ENCODE measurements at regions not wholly inside any gene's neighbourhood (a gene's known extent, or its start where the extent isn't known, plus 50 kb on each side); places are given as distances from the start of the nearest gene placed in this dataset.

DNA sequence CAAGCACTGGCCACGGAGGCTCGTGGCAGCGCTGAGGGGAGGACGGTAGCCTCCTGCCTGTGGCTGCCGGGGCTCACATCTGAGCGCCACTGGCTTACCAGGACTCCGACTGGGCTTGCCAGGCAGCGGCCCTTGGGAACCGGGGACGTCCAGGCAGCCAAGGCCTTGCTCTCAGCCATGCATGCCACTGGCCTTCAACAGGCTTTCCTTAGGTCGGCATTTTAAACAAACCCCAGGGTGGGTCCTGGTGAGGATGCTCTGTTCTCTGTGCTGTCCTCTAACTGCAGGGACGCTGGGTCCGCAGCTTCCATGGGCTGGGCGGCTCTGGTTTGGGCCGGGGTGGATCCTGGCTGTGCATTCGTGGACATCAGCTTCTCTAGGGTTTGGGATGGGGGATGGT, 59.1 kb upstream of the BHLHE23 start:
- Histone ChIP-seq H3K9me3 (no peaks in the 10 kb centered on the region), H3K36me3 (replicated peaks) (no peaks in the 10 kb centered on the region), H3K4me1 (no peaks in the 10 kb centered on the region), H3K27me3 (ENCODE audit: low read depth) (peaks cover 13% of the 10 kb centered on the region; the same call in 1 of the 2 replicates), H3K4me3 (no peak overlapping the region)
- no peak for DNase-seq (ENCODE audit: low spot score in 2 of 2)
- in situ Hi-C loops (cut with MboI; ENCODE audit: low sequenced_read_pairs): no loop called here

DNA sequence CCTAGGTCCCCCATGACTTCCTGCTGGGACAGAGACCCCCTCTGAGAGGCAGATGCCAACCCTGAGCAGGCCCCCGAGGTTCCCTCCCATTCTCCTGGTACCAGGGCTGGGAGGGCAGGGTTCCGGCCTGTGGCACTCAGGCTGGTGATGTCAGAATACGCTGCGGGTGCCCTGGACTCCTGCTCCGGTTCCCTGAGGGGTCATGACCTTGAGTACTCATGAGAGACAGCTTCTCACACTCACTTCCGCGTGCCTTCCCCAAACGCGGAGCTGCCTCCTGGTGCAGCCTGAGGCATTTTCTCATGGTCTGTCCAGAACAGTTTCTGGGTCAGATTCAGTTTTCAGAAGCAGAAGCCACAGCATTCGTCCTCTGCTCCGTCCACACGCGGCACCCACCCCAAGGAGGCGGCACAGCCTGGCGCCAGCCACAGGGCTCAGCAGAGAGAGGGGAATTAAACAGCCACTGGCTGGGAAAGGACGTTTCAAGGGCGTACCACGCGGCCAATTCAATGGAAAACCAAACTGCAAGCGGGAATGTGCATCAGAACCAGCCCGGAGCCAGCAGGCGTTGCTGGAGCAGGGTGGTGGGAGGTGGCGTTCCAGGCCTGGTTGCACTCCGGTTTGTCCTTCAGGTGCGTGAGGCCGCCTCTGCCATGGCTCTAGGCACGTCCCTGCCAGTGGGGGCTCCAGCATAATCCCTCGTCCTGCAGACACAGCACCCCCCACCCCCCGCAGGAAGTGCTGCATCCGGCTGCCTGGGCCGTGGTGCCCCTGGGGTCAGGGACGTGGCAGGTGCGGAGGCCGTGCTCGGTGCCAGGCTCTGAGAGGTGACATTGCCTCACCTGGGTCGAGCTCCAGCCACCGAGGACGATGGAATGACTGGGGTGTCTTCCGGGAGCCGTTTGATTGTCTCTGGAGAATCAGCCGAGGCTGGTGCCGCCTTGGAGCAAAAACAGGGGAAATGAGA, 58.3 kb upstream of the BHLHE23 start:
- Histone ChIP-seq H3K36me3 (replicated peaks) (no peaks in the 10 kb centered on the region), H3K4me1 (no peaks in the 10 kb centered on the region), H3K4me3 (no peak overlapping the region), H3K27me3 (ENCODE audit: low read depth) (peaks cover 10% of the 10 kb centered on the region; the same call in 1 of the 2 replicates), H3K9me3 (no peaks in the 10 kb centered on the region)
- DNase-seq (ENCODE audit: low spot score in 2 of 2): no peak
- in situ Hi-C loops (cut with MboI; ENCODE audit: low sequenced_read_pairs): no loop called here

DNA sequence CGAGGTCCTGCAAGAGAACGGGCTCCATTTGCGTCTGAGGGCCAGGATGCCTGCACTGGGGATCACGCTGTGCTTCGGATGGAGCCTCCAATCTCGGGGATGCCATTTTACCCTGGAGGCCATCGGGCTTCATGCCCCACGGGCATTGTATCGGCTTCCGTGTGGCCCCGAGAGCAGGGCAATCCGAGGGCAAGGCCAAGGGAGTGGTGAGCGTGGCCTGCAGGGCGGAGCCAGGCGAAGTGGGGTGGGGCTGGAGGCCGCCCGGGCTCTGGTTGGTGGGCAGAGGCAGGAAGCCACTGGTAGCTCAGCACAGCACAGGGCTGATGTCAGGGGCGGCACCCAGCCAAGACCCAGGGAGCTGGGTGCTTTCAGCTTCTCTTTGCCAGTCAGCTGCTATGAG, 57.5 kb upstream of the BHLHE23 start:
- in situ Hi-C loops (cut with MboI; ENCODE audit: low sequenced_read_pairs): no loop called here
- no peaks in the 10 kb centered on the region for H3K36me3 ChIP-seq (replicated peaks)
- H3K4me1 ChIP-seq: no peaks in the 10 kb centered on the region
- no peak for DNase-seq (ENCODE audit: low spot score in 2 of 2)
- no peak overlapping the region for H3K4me3 ChIP-seq
- H3K9me3 ChIP-seq: no peaks in the 10 kb centered on the region
- peaks cover 6% of the 10 kb centered on the region; the same call in 1 of the 2 replicates for H3K27me3 ChIP-seq (ENCODE audit: low read depth)

DNA sequence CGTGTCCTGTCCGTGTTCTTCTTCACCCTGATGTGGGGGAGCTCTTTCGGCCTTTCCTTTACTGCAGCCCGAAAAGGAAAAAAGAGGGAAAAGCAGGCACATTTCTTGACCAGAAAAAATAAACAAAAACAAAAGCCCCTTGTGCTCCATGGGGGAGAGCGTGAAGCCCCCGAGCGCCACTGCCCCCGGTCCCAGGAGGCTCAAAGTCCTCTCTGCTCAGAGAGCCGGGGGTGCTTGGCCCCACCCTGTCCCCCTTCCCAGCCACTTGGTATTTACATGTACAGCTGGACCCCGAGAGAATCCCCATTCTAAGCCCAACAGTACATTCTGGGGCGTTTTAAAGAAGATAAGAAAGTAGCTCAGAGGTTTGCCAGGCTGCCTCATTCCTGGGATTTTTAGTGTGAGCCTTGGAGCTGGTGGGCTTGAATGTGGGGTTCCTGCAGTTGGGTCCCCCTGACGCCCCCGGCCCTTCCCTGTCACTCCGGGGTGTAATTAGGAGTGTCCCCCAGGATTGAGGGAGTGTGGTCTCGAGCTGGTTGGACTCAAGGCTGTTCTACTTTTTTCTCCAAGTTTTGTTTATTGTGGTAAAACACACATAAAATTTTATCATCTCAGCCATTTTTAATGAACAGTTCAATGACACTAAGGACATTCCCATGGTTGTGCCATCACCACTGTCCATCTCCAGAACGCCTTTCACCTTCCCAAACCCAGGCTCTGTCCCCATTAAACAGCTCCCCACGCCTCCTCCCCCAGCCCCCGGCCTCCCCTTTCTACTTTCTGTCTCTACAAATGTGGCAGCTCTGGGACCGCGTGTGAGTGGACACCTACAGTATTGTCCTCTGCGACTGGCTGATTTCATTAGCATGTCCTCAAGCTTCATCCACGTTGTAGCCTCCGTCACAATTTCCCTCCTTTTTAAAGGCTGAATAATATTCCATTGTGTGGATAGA, 55.7 kb upstream of the BHLHE23 start:
- DNase-seq (ENCODE audit: low spot score in 2 of 2): no peak
- peaks cover 7% of the 10 kb centered on the region; the same call in 1 of the 2 replicates for H3K27me3 ChIP-seq (ENCODE audit: low read depth)
- no peaks in the 10 kb centered on the region for H3K9me3 ChIP-seq
- in situ Hi-C loops (cut with MboI; ENCODE audit: low sequenced_read_pairs): no loop called here
- no peaks in the 10 kb centered on the region for H3K4me1 ChIP-seq
- H3K36me3 ChIP-seq (replicated peaks): no peaks in the 10 kb centered on the region
- no peak overlapping the region for H3K4me3 ChIP-seq

GRCh38 chr20:63061771-63062100, 55.0 kb upstream of the BHLHE23 start:
- H3K4me1 ChIP-seq: no peaks in the 10 kb centered on the region
- H3K4me3 ChIP-seq: no peak overlapping the region
- in situ Hi-C loops (cut with MboI; ENCODE audit: low sequenced_read_pairs): no loop called here
- H3K36me3 ChIP-seq (replicated peaks): no peaks in the 10 kb centered on the region
- no peak for DNase-seq (ENCODE audit: low spot score in 2 of 2)
- H3K9me3 ChIP-seq: no peaks in the 10 kb centered on the region
- peaks cover 7% of the 10 kb centered on the region; the same call in 1 of the 2 replicates for H3K27me3 ChIP-seq (ENCODE audit: low read depth)

- no peaks in the 10 kb centered on the region for H3K9me3 ChIP-seq
- DNase-seq (ENCODE audit: low spot score in 2 of 2): no peak
- in situ Hi-C loops (cut with MboI; ENCODE audit: low sequenced_read_pairs): no loop called here
- no peaks in the 10 kb centered on the region for H3K4me1 ChIP-seq
- H3K4me3 ChIP-seq: no peak overlapping the region
- H3K27me3 ChIP-seq (ENCODE audit: low read depth): peaks cover 7% of the 10 kb centered on the region; the same call in 1 of the 2 replicates
- H3K36me3 ChIP-seq (replicated peaks): no peaks in the 10 kb centered on the region
Measured at GRCh38 chr20:63061051-63061770, 54.4 kb upstream of the BHLHE23 start.

DNA sequence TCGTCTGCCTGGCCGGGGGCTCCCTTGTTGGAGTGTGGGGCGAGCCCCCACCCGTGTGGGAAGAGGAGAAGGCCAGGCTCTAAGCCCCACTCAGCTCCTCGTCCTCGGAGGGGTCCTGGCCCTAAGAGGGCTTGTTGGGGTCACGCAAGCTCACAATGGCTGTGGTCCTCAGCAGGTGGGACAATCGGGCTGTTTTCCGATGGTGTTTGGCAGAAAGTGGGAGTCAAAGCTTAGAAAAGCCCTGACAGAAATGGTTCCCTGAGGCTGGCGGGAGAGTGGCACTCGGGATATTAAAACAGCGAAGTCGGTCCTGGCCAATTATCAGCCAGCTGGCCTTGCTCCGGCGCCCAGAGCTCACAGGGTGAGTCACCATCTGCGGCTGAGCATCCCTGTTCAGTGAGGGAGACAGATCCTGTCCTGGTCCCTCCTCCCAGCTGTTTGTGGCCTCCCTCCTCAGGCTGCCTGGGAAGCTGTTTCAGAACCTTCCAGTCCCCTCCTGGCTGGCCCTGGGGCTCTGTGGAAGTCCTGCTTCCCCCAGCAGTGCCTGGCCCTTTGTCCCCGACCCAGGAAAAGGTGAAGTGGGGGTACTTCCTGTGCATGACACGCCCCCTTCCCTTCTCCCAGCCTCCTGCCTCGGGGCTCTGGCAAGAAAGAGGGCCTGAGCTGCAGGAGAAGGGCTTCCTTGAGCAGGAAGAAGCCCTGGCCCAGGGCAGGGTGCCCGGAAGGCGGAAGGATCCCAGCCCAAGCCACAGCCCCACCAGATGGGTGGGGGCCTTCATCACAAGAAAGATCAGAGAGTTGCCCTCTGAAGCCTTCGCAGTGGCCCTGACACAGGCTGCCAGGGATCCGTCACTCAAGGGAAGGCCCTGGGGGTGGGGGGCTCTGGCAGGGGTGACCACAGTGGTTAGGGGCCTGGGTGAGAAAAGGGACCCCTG, 53.6 kb upstream of the BHLHE23 start:
- no peak overlapping the region for H3K4me3 ChIP-seq
- H3K36me3 ChIP-seq (replicated peaks): no peaks in the 10 kb centered on the region
- peaks cover 7% of the 10 kb centered on the region; the same call in 1 of the 2 replicates for H3K27me3 ChIP-seq (ENCODE audit: low read depth)
- in situ Hi-C loops (cut with MboI; ENCODE audit: low sequenced_read_pairs): no loop called here
- no peaks in the 10 kb centered on the region for H3K9me3 ChIP-seq
- no peak for DNase-seq (ENCODE audit: low spot score in 2 of 2)
- H3K4me1 ChIP-seq: no peaks in the 10 kb centered on the region

DNA sequence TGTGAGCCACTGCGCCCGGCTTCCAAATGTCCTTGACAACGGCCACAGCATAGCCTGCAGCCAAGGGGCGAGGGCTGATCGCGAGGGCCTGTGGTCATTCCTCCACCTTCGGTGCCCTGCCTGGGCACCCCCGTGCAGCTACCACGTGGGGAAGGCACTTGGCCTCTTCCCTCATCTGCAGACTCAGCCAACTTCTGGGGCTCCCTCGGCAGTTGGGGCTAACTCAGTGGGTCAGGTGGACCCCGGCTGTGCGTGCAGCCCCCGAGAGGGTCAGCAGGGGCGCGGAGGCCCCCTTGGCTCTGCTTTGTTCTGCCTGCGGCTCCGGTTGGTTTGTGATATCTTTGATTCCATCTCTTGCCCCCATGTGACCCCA, 52.9 kb upstream of the BHLHE23 start:
- no peaks in the 10 kb centered on the region for H3K4me1 ChIP-seq
- peaks cover 7% of the 10 kb centered on the region; the same call in 1 of the 2 replicates for H3K27me3 ChIP-seq (ENCODE audit: low read depth)
- no peak for DNase-seq (ENCODE audit: low spot score in 2 of 2)
- H3K36me3 ChIP-seq (replicated peaks): no peaks in the 10 kb centered on the region
- in situ Hi-C loops (cut with MboI; ENCODE audit: low sequenced_read_pairs): no loop called here
- H3K4me3 ChIP-seq: no peak overlapping the region
- H3K9me3 ChIP-seq: no peaks in the 10 kb centered on the region

DNA sequence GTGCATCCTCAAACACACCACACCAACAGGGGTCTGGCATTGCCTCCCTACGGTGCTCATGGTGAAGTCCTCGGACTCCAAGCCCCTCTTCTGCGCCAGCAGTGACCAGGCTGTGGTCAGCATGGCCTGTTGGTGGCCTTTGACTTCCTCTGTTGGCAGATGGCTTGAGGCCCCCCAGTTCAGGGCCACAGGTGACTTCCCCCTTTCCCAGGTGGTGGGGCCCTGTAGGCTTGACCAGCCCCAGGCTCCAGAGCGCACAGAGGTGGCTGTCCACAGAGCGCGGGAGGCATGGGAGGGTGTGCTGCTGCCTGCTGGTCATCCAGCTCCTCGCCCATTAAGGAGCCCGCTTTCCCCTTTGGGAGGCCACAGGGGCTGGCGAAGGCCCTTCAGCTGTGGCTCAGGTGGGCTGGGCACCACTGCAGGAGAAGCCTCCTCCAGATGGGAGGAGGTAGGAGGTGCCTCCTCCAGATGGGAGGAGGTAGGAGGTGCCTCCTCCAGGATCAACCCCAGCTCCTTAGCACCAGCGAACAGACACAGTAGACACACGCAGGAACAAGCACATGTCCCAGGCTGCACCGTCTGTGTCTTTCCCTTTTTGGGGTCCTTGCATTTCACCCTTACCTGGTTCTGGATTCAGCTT, 52.1 kb upstream of the BHLHE23 start:
- Histone ChIP-seq H3K36me3 (replicated peaks) (no peaks in the 10 kb centered on the region), H3K4me1 (no peaks in the 10 kb centered on the region), H3K4me3 (no peak overlapping the region), H3K9me3 (no peaks in the 10 kb centered on the region), H3K27me3 (ENCODE audit: low read depth) (peaks cover 9% of the 10 kb centered on the region; the same call in 1 of the 2 replicates)
- no peak for DNase-seq (ENCODE audit: low spot score in 2 of 2)
- in situ Hi-C loops (cut with MboI; ENCODE audit: low sequenced_read_pairs): no loop called here

GRCh38 chr20:63057171-63058117, 50.7 kb upstream of the BHLHE23 start:
- peaks cover 16% of the 10 kb centered on the region; the same call in 1 of the 2 replicates for H3K27me3 ChIP-seq (ENCODE audit: low read depth)
- no peaks in the 10 kb centered on the region for H3K9me3 ChIP-seq
- H3K4me3 ChIP-seq: no peak overlapping the region
- DNase-seq (ENCODE audit: low spot score in 2 of 2): no peak
- no peaks in the 10 kb centered on the region for H3K36me3 ChIP-seq (replicated peaks)
- in situ Hi-C loops (cut with MboI; ENCODE audit: low sequenced_read_pairs): no loop called here
- no peaks in the 10 kb centered on the region for H3K4me1 ChIP-seq

All from HAP-1 (cell line).